Body of pancreas (tissue), 4 donors: ENCODE measurements at regions not wholly inside any gene's neighbourhood (a gene's known extent, or its start where the extent isn't known, plus 50 kb on each side); places are given as distances from the start of the nearest gene placed in this dataset.
A peak's percentile ranks its signal among the peaks of the same experiment; 100 is the strongest.

Source experiments
- ATAC-seq: fragments of 150-250 bp; one replicate; pipeline ENCODE4 v1.9.1; 2016
- DNase-seq, 4 donors: peaks; one replicate each; pipeline ENCODE4 v3.0.0-alpha.2; 2019
- H3K27ac ChIP-seq, 4 donors: fragments of 200-600 bp; sonication (generic); 1 replicate in 3 of 4; 2 replicates in 1 of 4; pipeline versions ENCODE4 v1.5.1 to v1.6.1; 2016 to 2019; ENCODE audit warnings: mild to moderate bottlenecking in 1 of 4, mixed read lengths in 1 of 4, moderate library complexity in 1 of 4
- H3K27me3 ChIP-seq, 2 donors: fragments of 200-600 bp; sonication (generic); one replicate each; pipeline ENCODE4 v1.6.0; 2016; ENCODE audit warnings: mild to moderate bottlenecking in 1 of 2
- H3K36me3 ChIP-seq, 2 donors: fragments of 200-600 bp; sonication (generic); replicated peaks in 1 of 2; 2 replicates each; pipeline ENCODE4 v1.5.1; 2016; ENCODE audit warnings: low read depth in 2 of 2; ENCODE audit not compliant: insufficient read depth in 1 of 2
- H3K4me1 ChIP-seq: fragments of 200-600 bp; sonication (generic); one replicate; pipeline ENCODE4 v1.6.0; 2016
- H3K4me3 ChIP-seq, 2 donors: fragments of 200-600 bp; sonication (generic); 1 replicate in 1 of 2; 2 replicates in 1 of 2; pipeline ENCODE4 v1.5.1; 2016 to 2019
- H3K9me3 ChIP-seq, 3 donors: fragments of 200-600 bp; sonication (generic); 1 replicate in 2 of 3; 2 replicates in 1 of 3; pipeline ENCODE4 v1.5.1; 2016
- CTCF ChIP-seq, 7 experiments: fragments of 450-650 bp in 4 of 7; fragments of 200-600 bp in 3 of 7; sonication (generic) in 3 of 7; IDR thresholded peaks; one replicate each; pipeline ENCODE4 v1.5.1; 2016 to 2019; ENCODE audit warnings: antibody characterized with exemption in 7 of 7
- POLR2A ChIP-seq, 3 donors: fragments of 450-650 bp; IDR thresholded peaks; one replicate each; pipeline ENCODE4 v1.6.1; 2016; ENCODE audit warnings: antibody characterized with exemption in 3 of 3, mild to moderate bottlenecking in 2 of 3
- WGBS, 2 donors: methylation state at CpG; one replicate each; pipeline ENCODE4 v1.1.5; 2017; 5-methylcytosine and 5-hydroxymethylcytosine counted together
- intact Hi-C: fragments of 100-400 bp; cut with DNase I; formaldehyde crosslinking; loops from one replicate; pipeline ENCODE4 v1.15.1; 2023

GRCh38 chr20:63125581-63125837 is 90.4 kb downstream of the YTHDF1 start:
- WGBS, 2 donors = 40 to 52% methylated on average over 4 to 5 of the region's 5 CpGs

DNA sequence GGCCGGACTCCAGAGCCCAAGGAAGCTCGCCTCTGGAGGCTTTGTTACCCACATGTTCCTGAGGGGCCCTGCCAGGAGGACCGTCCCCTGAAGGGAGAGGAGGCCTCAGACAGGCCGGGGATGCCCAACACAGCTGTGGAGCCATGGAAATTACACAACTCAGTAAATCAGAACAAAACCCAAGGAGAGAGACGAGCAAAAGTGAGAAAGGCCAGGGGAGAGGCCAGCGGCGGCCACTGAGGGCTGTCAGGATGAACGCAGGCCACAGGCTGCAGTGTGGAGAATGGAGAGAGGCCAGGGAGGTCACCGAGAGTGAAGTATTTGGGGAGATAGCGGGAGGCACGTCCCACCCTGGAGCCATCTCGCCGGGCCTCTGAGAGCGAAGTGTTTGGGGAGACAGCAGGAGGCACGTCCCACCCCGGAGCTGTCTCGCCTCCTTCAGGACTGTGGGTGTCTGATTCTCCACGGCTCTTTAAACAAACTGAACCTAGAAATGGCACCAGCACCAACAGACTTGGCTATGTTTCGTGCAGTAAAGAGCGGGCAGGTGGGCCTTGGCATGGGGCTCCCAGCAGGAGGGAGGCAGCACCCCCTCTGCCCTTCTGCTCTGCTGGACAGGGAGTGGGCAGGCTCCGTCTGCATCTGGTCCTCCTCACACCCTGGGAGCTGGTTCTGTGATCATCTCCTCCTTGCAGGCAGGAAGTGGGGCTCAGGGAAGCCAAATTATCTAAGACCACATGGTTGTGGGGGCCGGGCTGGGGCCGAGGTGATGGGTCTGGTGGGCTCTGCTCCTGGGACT is 91.0 kb downstream of the YTHDF1 start:
- Histone ChIP-seq H3K4me3 (no peak overlapping the region), H3K36me3 (no peaks in the 10 kb centered on the region), H3K27ac (no peak overlapping the region), H3K9me3 (no peaks in the 10 kb centered on the region), H3K4me1 (no peaks in the 10 kb centered on the region), H3K27me3 (no peaks in the 10 kb centered on the region)
- no peak for ATAC-seq
- intact Hi-C loops = no loop called here
- TF ChIP-seq POLR2A (IDR thresholded peaks at IDR 0.05) = no peak
- no peak for TF ChIP-seq CTCF (IDR thresholded peaks at IDR 0.05)
- DNase-seq = peak in 1 of 4 donors; percentile 2
- 54% methylated on average over 22 of the region's 23 CpGs for WGBS, 2 donors

More at GRCh38 chr20:63125581-63125837, 90.4 kb downstream of the YTHDF1 start:
- no peak for TF ChIP-seq POLR2A (IDR thresholded peaks at IDR 0.05)
- TF ChIP-seq CTCF (IDR thresholded peaks at IDR 0.05) = no peak
- Histone ChIP-seq H3K27ac (no peak overlapping the region), H3K27me3 (no peaks in the 10 kb centered on the region), H3K4me1 (no peaks in the 10 kb centered on the region), H3K9me3 (no peaks in the 10 kb centered on the region), H3K36me3 (no peaks in the 10 kb centered on the region), H3K4me3 (no peak overlapping the region)
- intact Hi-C loops = no loop called here
- ATAC-seq = no peak
- no peak for DNase-seq

DNA sequence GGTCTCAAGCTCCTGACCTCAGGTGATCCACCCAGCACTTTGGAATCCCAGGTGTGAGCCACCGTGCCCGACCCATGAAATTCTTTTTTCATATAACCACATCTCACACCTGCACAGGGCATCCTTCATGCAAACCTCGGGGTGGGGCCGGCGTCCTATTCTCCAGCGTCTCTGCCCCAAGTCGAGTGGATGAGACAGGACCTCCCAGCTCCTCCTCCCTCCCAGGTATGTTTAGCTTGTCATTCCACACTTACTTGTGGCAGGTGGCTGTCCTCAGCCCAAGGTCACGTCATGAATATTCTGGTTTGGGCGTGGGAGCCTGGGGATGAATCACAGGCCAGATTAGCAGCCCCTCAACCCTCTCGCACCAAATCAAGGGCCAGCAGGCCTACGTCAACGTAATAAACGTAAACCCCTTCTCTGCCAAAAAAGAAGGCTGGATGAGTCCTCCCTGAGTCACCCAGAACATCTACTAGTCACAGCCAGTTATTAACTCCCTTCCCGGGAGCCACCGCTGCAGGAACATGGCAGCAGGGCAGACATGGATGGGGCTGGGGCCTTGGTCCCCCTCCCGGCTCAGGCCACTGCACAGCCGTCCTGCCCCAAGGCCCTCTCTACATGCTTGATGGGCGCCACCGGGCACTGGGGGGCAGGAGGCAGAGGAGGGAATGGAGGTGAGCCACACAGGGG is 91.7 kb downstream of the YTHDF1 start:
- Histone ChIP-seq H3K9me3 (no peaks in the 10 kb centered on the region), H3K4me3 (no peak overlapping the region), H3K36me3 (no peaks in the 10 kb centered on the region), H3K27me3 (no peaks in the 10 kb centered on the region), H3K27ac (no peak overlapping the region), H3K4me1 (no peaks in the 10 kb centered on the region)
- ATAC-seq = no peak
- 58 to 62% methylated on average over 16 to 17 of the region's 19 CpGs for WGBS, 2 donors
- intact Hi-C loops = no loop called here
- peak in 2 of 4 donors; percentile 1 to 5 for DNase-seq
- TF ChIP-seq CTCF (IDR thresholded peaks at IDR 0.05) = no peak
- no peak for TF ChIP-seq POLR2A (IDR thresholded peaks at IDR 0.05)

DNA sequence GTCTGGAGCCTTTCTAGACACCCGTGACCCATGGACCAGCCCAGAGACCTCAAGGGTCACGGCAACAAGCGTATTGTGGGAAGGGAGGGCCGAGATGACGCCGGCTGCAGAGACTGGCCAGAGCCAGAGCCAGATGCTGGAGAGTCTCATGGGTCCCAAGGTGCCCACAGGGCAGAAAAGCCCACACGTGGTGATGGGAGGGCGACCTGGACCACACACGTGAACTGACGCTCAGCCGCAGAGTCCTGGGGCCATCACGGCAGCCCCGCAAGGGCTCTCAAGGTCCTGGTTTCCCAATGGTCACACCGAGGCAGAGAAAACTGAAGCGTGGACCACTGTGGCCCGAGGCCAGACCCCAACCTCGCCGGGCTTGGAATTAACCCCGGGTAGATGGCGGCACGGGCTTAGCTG is 92.6 kb downstream of the YTHDF1 start:
- TF ChIP-seq POLR2A (IDR thresholded peaks at IDR 0.05) = no peak
- TF ChIP-seq CTCF (IDR thresholded peaks at IDR 0.05) = no peak
- intact Hi-C loops = no loop called here
- no peaks in the 10 kb centered on the region for H3K4me1 ChIP-seq
- H3K4me3 ChIP-seq = no peak overlapping the region
- no peak overlapping the region for H3K27ac ChIP-seq
- H3K27me3 ChIP-seq = no peaks in the 10 kb centered on the region
- DNase-seq (peak in 1 of 4 donors; percentile 2), ATAC-seq (no peak)
- H3K36me3 ChIP-seq = no peaks in the 10 kb centered on the region
- WGBS, 2 donors = 70 to 79% methylated on average over 14 to 21 of the region's 21 CpGs
- no peaks in the 10 kb centered on the region for H3K9me3 ChIP-seq
